ENCODE measurements at regions not wholly inside any gene's neighbourhood (a gene's known extent, or its start where the extent isn't known, plus 50 kb on each side); places are given as distances from the start of the nearest gene placed in this dataset.

- Histone ChIP-seq H3K4me3 (no peak overlapping the region), H3K36me3 (ENCODE audit: low read depth) (no peaks in the 10 kb centered on the region), H3K9me3 (no peaks in the 10 kb centered on the region), H3K4me1 (ENCODE audit: low read depth) (no peaks in the 10 kb centered on the region)
- no peak for DNase-seq
- TF ChIP-seq CTCF (IDR thresholded peaks at IDR 0.05), result no peak
- ATAC-seq, result no peak
- intact Hi-C loops (cut with DNase I, micrococcal nuclease), result no loop called here
Observed at GRCh38 chr2:146027156-146027555, 1507.2 kb upstream of the ZEB2 start.

- no peaks in the 10 kb centered on the region for H3K4me1 ChIP-seq (ENCODE audit: low read depth)
- H3K4me3 ChIP-seq, result no peak overlapping the region
- TF ChIP-seq CTCF (IDR thresholded peaks at IDR 0.05), result no peak
- ATAC-seq (no peak), DNase-seq (no peak)
- H3K9me3 ChIP-seq, result no peaks in the 10 kb centered on the region
- no peaks in the 10 kb centered on the region for H3K36me3 ChIP-seq (ENCODE audit: low read depth)
- intact Hi-C loops (cut with DNase I, micrococcal nuclease), result no loop called here
Observed at GRCh38 chr2:146025519-146025918, 1505.6 kb upstream of the ZEB2 start.

- no peak for TF ChIP-seq CTCF (IDR thresholded peaks at IDR 0.05)
- Histone ChIP-seq H3K4me1 (ENCODE audit: low read depth) (no peaks in the 10 kb centered on the region), H3K4me3 (no peak overlapping the region), H3K9me3 (no peaks in the 10 kb centered on the region), H3K36me3 (ENCODE audit: low read depth) (no peaks in the 10 kb centered on the region)
- intact Hi-C loops (cut with DNase I, micrococcal nuclease), result no loop called here
- ATAC-seq, result no peak
- no peak for DNase-seq
Observed at GRCh38 chr2:146024212-146024743, 1504.4 kb upstream of the ZEB2 start.

GRCh38 chr2:146004462-146004861 is 1484.5 kb upstream of the ZEB2 start:
- H3K36me3 ChIP-seq (ENCODE audit: low read depth), result no peaks in the 10 kb centered on the region
- no peaks in the 10 kb centered on the region for H3K4me1 ChIP-seq (ENCODE audit: low read depth)
- H3K9me3 ChIP-seq, result no peaks in the 10 kb centered on the region
- intact Hi-C loops (cut with DNase I, micrococcal nuclease), result no loop called here
- no peak overlapping the region for H3K4me3 ChIP-seq
- no peak for ATAC-seq
- DNase-seq, result no peak
- no peak for TF ChIP-seq CTCF (IDR thresholded peaks at IDR 0.05)

- Histone ChIP-seq H3K4me3 (no peak overlapping the region), H3K36me3 (ENCODE audit: low read depth) (no peaks in the 10 kb centered on the region), H3K4me1 (ENCODE audit: low read depth) (no peaks in the 10 kb centered on the region), H3K9me3 (no peaks in the 10 kb centered on the region)
- ATAC-seq, result no peak
- DNase-seq, result no peak
- no peak for TF ChIP-seq CTCF (IDR thresholded peaks at IDR 0.05)
- intact Hi-C loops (cut with DNase I, micrococcal nuclease), result no loop called here
Observed at GRCh38 chr2:146003337-146003736, 1483.4 kb upstream of the ZEB2 start.

GRCh38 chr2:145994910-145995309 is 1475.0 kb upstream of the ZEB2 start:
- Histone ChIP-seq H3K9me3 (peaks cover 4% of the 10 kb centered on the region), H3K4me3 (no peak overlapping the region), H3K36me3 (ENCODE audit: low read depth) (no peaks in the 10 kb centered on the region), H3K4me1 (ENCODE audit: low read depth) (no peaks in the 10 kb centered on the region)
- no peak for ATAC-seq
- intact Hi-C loops (cut with DNase I, micrococcal nuclease), result no loop called here
- TF ChIP-seq CTCF (IDR thresholded peaks at IDR 0.05), result no peak
- DNase-seq, result no peak

All from mucosa of descending colon (tissue), 3 donors.